ENCODE measurements at regions not wholly inside any gene's neighbourhood (a gene's known extent, or its start where the extent isn't known, plus 50 kb on each side); places are given as distances from the start of the nearest gene placed in this dataset.

DNA sequence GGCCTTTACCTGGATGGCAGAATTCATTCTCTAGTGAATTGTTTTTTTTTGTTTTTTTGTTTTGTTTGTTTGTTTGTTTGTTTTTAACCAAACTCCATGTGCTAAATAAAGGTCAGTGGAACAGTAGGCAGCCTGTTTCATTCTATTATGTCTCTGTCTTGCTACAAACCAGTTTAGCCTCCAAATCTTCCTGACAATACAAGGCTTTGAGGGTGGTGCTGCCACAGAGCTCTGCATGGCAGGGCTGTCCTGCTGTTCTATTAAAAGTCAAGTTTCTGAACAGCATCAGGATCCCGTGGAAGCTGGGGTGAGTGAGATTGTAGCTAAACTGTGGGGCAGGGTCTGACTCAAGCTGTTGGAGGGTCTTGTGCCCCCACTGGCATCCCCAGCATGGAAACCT is 144.1 kb upstream of the MAST4 start:
- Histone ChIP-seq H3K9me3 (ENCODE audit: control extremely low read depth in 1 of 5, control insufficient read depth in 4 of 5, insufficient read depth in 2 of 5, low read depth in 1 of 5, low read length in 4 of 5) (peaks cover 0 to 5% (median 0%) of the 10 kb centered on the region in 5 experiments), H3K27me3 (replicated peaks in 2 of 5; ENCODE audit: control insufficient read depth in 4 of 5, insufficient read depth in 5 of 5, low read length in 4 of 5) (no peaks in the 10 kb centered on the region), H3K4me3 (ENCODE audit: control insufficient read depth in 1 of 7, extremely low read depth in 1 of 7, insufficient read depth in 4 of 7, low read depth in 2 of 7, low read length in 6 of 7) (no peak overlapping the region), H3K36me3 (ENCODE audit: control insufficient read depth in 4 of 4, insufficient read depth in 4 of 4, low read length in 3 of 4) (no peaks in the 10 kb centered on the region), H3K4me1 (ENCODE audit: control extremely low read depth in 1 of 4, control insufficient read depth in 4 of 4, insufficient read depth in 4 of 4, low read length in 3 of 4) (peaks cover 0 to 6% (median 0%) of the 10 kb centered on the region in 4 experiments), H3K27ac (ENCODE audit: insufficient read depth in 1 of 2, low read depth in 1 of 2, low read length in 2 of 2, poor library complexity in 1 of 2, severe bottlenecking in 2 of 2) (no peak overlapping the region)
- WGBS (ENCODE audit: insufficient coverage): no CpG with 5 or more reads among the region's 1 CpG
- DNase-seq: no peak
- ChIA-PET CTCF (no interaction called here), POLR2A (no interaction called here)

DNA sequence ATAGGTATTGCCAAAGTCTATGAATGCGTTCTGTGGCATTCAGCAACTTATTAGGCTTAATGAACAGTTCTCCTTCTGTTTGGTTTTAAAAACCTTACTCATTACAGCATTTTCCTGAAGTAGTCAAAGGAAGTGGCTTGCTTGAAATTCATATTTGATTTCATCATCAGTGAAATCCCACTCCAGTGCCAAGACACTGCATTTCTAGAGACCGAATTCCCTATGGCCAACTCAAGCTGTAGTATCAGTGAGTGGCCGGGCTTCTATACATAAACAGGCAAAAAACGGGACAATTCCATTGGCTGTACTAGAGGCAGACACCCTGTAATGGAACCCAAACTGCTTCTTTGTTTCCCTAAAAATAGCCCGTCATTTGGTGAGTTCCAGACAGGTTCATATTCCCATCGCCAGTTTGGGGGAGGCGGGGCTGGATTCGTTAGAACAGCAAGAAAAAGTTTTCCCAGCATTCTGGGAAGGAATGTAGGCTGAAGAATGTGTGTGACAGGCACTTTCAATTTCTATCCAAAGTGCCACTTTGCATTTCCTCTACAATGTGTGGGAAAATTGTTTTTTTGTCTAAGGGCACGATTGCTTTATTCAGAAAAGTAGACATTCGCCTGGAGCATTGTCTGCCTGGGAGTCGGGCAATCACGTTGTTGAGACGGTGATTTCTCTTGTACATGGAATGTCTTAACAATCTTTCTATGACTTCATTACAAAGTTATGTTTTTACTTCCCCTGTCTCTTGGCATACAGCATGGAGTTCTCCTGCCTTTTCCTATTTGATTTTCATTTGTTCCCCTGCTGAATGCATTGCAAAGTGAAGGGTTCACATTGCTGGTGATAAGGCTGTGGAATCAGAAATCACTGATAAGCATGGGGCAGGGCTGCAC is 141.8 kb upstream of the MAST4 start:
- Histone ChIP-seq H3K27ac (ENCODE audit: insufficient read depth in 1 of 2, low read depth in 1 of 2, low read length in 2 of 2, poor library complexity in 1 of 2, severe bottlenecking in 2 of 2) (no peak overlapping the region), H3K36me3 (ENCODE audit: control insufficient read depth in 4 of 4, insufficient read depth in 4 of 4, low read length in 3 of 4) (no peaks in the 10 kb centered on the region), H3K4me1 (ENCODE audit: control extremely low read depth in 1 of 4, control insufficient read depth in 4 of 4, insufficient read depth in 4 of 4, low read length in 3 of 4) (peaks cover 0 to 6% (median 0%) of the 10 kb centered on the region in 4 experiments), H3K9me3 (ENCODE audit: control extremely low read depth in 1 of 5, control insufficient read depth in 4 of 5, insufficient read depth in 2 of 5, low read depth in 1 of 5, low read length in 4 of 5) (peaks cover 0 to 5% (median 0%) of the 10 kb centered on the region in 5 experiments), H3K27me3 (replicated peaks in 2 of 5; ENCODE audit: control insufficient read depth in 4 of 5, insufficient read depth in 5 of 5, low read length in 4 of 5) (no peaks in the 10 kb centered on the region), H3K4me3 (ENCODE audit: control insufficient read depth in 1 of 7, extremely low read depth in 1 of 7, insufficient read depth in 4 of 7, low read depth in 2 of 7, low read length in 6 of 7) (no peak overlapping the region)
- CTCF ChIA-PET: no interaction called here
- 98% methylated on average over 11 of the region's 13 CpGs for WGBS (ENCODE audit: insufficient coverage)
- POLR2A ChIA-PET: no interaction called here
- DNase-seq: no peak

DNA sequence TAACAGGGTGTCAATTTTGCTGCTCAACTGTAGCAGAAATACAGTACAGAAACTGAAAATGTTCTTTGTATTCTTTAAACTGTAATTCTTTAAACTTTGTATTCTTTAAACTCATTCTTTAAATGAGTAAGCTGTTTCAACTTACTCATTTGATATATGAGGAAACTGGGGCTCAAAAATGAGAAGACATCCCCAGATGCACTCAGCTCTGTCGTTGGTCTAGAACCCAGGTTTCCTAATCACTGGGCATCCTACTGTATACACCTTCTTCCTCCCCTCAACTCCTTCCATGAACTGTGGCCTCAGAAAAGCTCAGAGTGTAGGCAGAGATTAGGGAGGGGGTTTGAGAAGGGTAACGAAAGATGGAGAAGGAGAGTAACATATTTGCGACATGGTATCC is 136.5 kb upstream of the MAST4 start:
- ChIA-PET POLR2A (no interaction called here), CTCF (interaction anchor here (1.6 kb wide), 1 partner anchor 35 kb away, joined by 3 read pairs; no protein-coding TSS in a partner anchor)
- H3K36me3 ChIP-seq (ENCODE audit: control insufficient read depth in 4 of 4, insufficient read depth in 4 of 4, low read length in 3 of 4): no peaks in the 10 kb centered on the region
- peaks cover 0 to 2% (median 0%) of the 10 kb centered on the region in 5 experiments for H3K9me3 ChIP-seq (ENCODE audit: control extremely low read depth in 1 of 5, control insufficient read depth in 4 of 5, insufficient read depth in 2 of 5, low read depth in 1 of 5, low read length in 4 of 5)
- no CpG with 5 or more reads among the region's 3 CpGs for WGBS (ENCODE audit: insufficient coverage)
- H3K27me3 ChIP-seq (replicated peaks in 2 of 5; ENCODE audit: control insufficient read depth in 4 of 5, insufficient read depth in 5 of 5, low read length in 4 of 5): no peaks in the 10 kb centered on the region
- no peak overlapping the region for H3K4me3 ChIP-seq (ENCODE audit: control insufficient read depth in 1 of 7, extremely low read depth in 1 of 7, insufficient read depth in 4 of 7, low read depth in 2 of 7, low read length in 6 of 7)
- H3K27ac ChIP-seq (ENCODE audit: insufficient read depth in 1 of 2, low read depth in 1 of 2, low read length in 2 of 2, poor library complexity in 1 of 2, severe bottlenecking in 2 of 2): no peak overlapping the region
- no peak for DNase-seq
- no peaks in the 10 kb centered on the region for H3K4me1 ChIP-seq (ENCODE audit: control extremely low read depth in 1 of 4, control insufficient read depth in 4 of 4, insufficient read depth in 4 of 4, low read length in 3 of 4)

DNA sequence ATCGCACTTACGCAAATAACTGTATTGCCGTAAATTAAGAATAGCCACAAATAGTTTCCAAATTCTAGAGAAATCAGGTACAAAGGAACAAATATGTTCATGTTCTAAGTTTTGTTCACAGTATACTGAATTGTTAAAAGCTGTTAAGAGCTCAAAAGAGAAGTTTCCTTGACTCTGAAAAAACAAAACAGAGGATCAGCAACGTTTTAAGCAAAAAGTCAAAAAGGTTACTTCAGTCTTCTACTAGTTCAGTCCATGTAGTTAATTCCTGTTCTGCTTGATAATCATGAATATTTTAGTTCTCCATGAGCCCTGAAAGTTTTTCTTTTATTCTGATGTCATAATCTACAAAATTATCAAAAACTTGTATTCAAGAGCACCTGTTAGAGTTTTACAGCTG is 128.6 kb upstream of the MAST4 start:
- Histone ChIP-seq H3K36me3 (ENCODE audit: control insufficient read depth in 4 of 4, insufficient read depth in 4 of 4, low read length in 3 of 4) (no peaks in the 10 kb centered on the region), H3K9me3 (ENCODE audit: control extremely low read depth in 1 of 5, control insufficient read depth in 4 of 5, insufficient read depth in 2 of 5, low read depth in 1 of 5, low read length in 4 of 5) (peaks cover 0 to 12% (median 2%) of the 10 kb centered on the region in 5 experiments), H3K27ac (ENCODE audit: insufficient read depth in 1 of 2, low read depth in 1 of 2, low read length in 2 of 2, poor library complexity in 1 of 2, severe bottlenecking in 2 of 2) (no peak overlapping the region), H3K4me3 (ENCODE audit: control insufficient read depth in 1 of 7, extremely low read depth in 1 of 7, insufficient read depth in 4 of 7, low read depth in 2 of 7, low read length in 6 of 7) (no peak overlapping the region), H3K27me3 (replicated peaks in 2 of 5; ENCODE audit: control insufficient read depth in 4 of 5, insufficient read depth in 5 of 5, low read length in 4 of 5) (no peaks in the 10 kb centered on the region), H3K4me1 (ENCODE audit: control extremely low read depth in 1 of 4, control insufficient read depth in 4 of 4, insufficient read depth in 4 of 4, low read length in 3 of 4) (no peaks in the 10 kb centered on the region)
- ChIA-PET POLR2A (no interaction called here), CTCF (no interaction called here)
- no CpG with 5 or more reads among the region's 4 CpGs for WGBS (ENCODE audit: insufficient coverage)
- peak in 1 of 3 donors; percentile 2 for DNase-seq

DNA sequence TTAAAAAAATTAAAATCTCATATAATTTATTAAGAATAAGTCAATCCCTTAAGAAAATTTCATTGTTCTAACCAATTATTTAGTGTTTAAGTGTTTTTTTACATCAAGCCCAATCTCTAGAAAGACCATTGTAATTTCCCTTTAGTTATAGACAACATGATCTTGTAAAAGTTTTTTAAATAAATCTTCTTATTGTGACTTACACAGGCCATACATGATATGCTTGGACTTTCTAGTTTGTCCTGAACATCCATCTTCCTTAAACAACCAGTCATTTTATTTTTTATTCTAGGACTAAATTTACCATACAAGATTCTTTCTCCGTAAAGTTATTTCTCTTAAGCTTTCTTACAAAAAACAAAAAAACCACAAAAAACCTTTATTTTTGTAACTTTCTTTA is 126.5 kb upstream of the MAST4 start:
- DNase-seq: no peak
- POLR2A ChIA-PET: no interaction called here
- H3K27ac ChIP-seq (ENCODE audit: insufficient read depth in 1 of 2, low read depth in 1 of 2, low read length in 2 of 2, poor library complexity in 1 of 2, severe bottlenecking in 2 of 2): no peak overlapping the region
- peaks cover 0 to 12% (median 2%) of the 10 kb centered on the region in 5 experiments for H3K9me3 ChIP-seq (ENCODE audit: control extremely low read depth in 1 of 5, control insufficient read depth in 4 of 5, insufficient read depth in 2 of 5, low read depth in 1 of 5, low read length in 4 of 5)
- 83% methylated on average over 1 of the region's 1 CpG for WGBS (ENCODE audit: insufficient coverage)
- CTCF ChIA-PET: no interaction called here
- no peaks in the 10 kb centered on the region for H3K36me3 ChIP-seq (ENCODE audit: control insufficient read depth in 4 of 4, insufficient read depth in 4 of 4, low read length in 3 of 4)
- no peaks in the 10 kb centered on the region for H3K4me1 ChIP-seq (ENCODE audit: control extremely low read depth in 1 of 4, control insufficient read depth in 4 of 4, insufficient read depth in 4 of 4, low read length in 3 of 4)
- H3K4me3 ChIP-seq (ENCODE audit: control insufficient read depth in 1 of 7, extremely low read depth in 1 of 7, insufficient read depth in 4 of 7, low read depth in 2 of 7, low read length in 6 of 7): no peak overlapping the region
- H3K27me3 ChIP-seq (replicated peaks in 2 of 5; ENCODE audit: control insufficient read depth in 4 of 5, insufficient read depth in 5 of 5, low read length in 4 of 5): no peaks in the 10 kb centered on the region

DNA sequence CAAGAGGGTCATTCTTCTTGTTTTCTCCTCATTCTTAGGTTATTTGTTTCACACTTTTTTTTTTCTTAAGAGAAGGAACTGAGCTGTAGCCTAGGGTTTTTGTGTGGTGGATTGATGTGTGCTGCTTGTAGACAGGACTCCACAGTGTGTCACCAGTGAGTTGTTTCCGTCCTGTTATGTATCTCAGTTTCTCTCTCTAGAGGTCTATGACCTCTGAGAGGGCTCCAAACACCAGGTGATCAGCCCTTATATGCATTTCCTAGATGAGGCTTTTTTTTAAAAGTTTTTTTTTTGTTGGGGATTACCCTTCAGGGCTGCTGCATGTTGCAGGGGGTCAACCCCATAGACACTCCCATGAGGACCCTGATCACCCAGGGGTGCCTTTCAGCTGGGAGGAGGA is 124.2 kb upstream of the MAST4 start:
- Histone ChIP-seq H3K9me3 (ENCODE audit: control extremely low read depth in 1 of 5, control insufficient read depth in 4 of 5, insufficient read depth in 2 of 5, low read depth in 1 of 5, low read length in 4 of 5) (peaks cover 0 to 12% (median 2%) of the 10 kb centered on the region in 5 experiments), H3K4me3 (ENCODE audit: control insufficient read depth in 1 of 7, extremely low read depth in 1 of 7, insufficient read depth in 4 of 7, low read depth in 2 of 7, low read length in 6 of 7) (no peak overlapping the region), H3K4me1 (ENCODE audit: control extremely low read depth in 1 of 4, control insufficient read depth in 4 of 4, insufficient read depth in 4 of 4, low read length in 3 of 4) (no peaks in the 10 kb centered on the region), H3K27me3 (replicated peaks in 2 of 5; ENCODE audit: control insufficient read depth in 4 of 5, insufficient read depth in 5 of 5, low read length in 4 of 5) (no peaks in the 10 kb centered on the region), H3K27ac (ENCODE audit: insufficient read depth in 1 of 2, low read depth in 1 of 2, low read length in 2 of 2, poor library complexity in 1 of 2, severe bottlenecking in 2 of 2) (no peak overlapping the region), H3K36me3 (ENCODE audit: control insufficient read depth in 4 of 4, insufficient read depth in 4 of 4, low read length in 3 of 4) (no peaks in the 10 kb centered on the region)
- WGBS (ENCODE audit: insufficient coverage): 100% methylated on average over 1 of the region's 1 CpG
- POLR2A ChIA-PET: no interaction called here
- CTCF ChIA-PET: no interaction called here
- DNase-seq: no peak

DNA sequence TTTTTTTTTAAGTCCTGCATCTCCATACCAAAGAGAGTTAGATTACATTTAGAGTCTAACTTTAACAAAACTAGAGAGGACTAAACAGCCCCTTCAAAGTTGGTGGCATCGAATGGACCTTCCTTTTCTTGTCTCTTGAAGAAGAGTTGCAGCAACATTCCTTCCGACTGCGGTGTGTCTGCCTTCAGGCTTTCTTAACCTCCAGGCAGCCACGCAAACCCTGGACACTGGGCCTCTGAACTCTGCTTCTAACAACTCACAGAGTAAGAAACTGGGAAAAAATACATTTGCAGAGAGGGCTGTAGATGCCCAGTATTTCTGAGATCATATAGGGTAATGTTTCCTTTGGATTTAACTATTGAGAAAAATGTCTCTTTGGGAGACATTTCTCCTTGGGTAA is 120.5 kb upstream of the MAST4 start:
- POLR2A ChIA-PET: no interaction called here
- no peaks in the 10 kb centered on the region for H3K4me1 ChIP-seq (ENCODE audit: control extremely low read depth in 1 of 4, control insufficient read depth in 4 of 4, insufficient read depth in 4 of 4, low read length in 3 of 4)
- CTCF ChIA-PET: no interaction called here

More for the DNA sequence above, 120.5 kb upstream of the MAST4 start:
- WGBS (ENCODE audit: insufficient coverage): 93% methylated on average over 2 of the region's 4 CpGs
- Histone ChIP-seq H3K27ac (ENCODE audit: insufficient read depth in 1 of 2, low read depth in 1 of 2, low read length in 2 of 2, poor library complexity in 1 of 2, severe bottlenecking in 2 of 2) (no peak overlapping the region), H3K27me3 (replicated peaks in 2 of 5; ENCODE audit: control insufficient read depth in 4 of 5, insufficient read depth in 5 of 5, low read length in 4 of 5) (no peaks in the 10 kb centered on the region), H3K9me3 (ENCODE audit: control extremely low read depth in 1 of 5, control insufficient read depth in 4 of 5, insufficient read depth in 2 of 5, low read depth in 1 of 5, low read length in 4 of 5) (peaks cover 0 to 2% (median 0%) of the 10 kb centered on the region in 5 experiments), H3K4me3 (ENCODE audit: control insufficient read depth in 1 of 7, extremely low read depth in 1 of 7, insufficient read depth in 4 of 7, low read depth in 2 of 7, low read length in 6 of 7) (no peak overlapping the region), H3K36me3 (ENCODE audit: control insufficient read depth in 4 of 4, insufficient read depth in 4 of 4, low read length in 3 of 4) (no peaks in the 10 kb centered on the region)
- DNase-seq: no peak
